ENCODE measurements at regions not wholly inside any gene's neighbourhood (a gene's known extent, or its start where the extent isn't known, plus 50 kb on each side); places are given as distances from the start of the nearest gene placed in this dataset.

- no peak for DNase-seq (ENCODE audit: low read depth in 2 of 3, low spot score in 2 of 3)
These were observed 59.7 kb upstream of the TCF20 start for GRCh38 chr22:42330170-42330569.

- no peak for DNase-seq (ENCODE audit: low read depth in 2 of 3, low spot score in 2 of 3)
These were observed 59.1 kb upstream of the TCF20 start for GRCh38 chr22:42329504-42329903.

- no peak for DNase-seq (ENCODE audit: low read depth in 2 of 3, low spot score in 2 of 3)
These were observed 58.3 kb upstream of the TCF20 start for GRCh38 chr22:42328784-42329145.

- no peak for DNase-seq (ENCODE audit: low read depth in 2 of 3, low spot score in 2 of 3)
These were observed 57.8 kb upstream of the TCF20 start for GRCh38 chr22:42328130-42328783.

GRCh38 chr22:42327462-42328129, 57.1 kb upstream of the TCF20 start:
- DNase-seq (ENCODE audit: low read depth in 2 of 3, low spot score in 2 of 3) = no peak

GRCh38 chr22:42326801-42327200, 56.3 kb upstream of the TCF20 start:
- DNase-seq (ENCODE audit: low read depth in 2 of 3, low spot score in 2 of 3) = no peak

- no peak for DNase-seq (ENCODE audit: low read depth in 2 of 3, low spot score in 2 of 3)
These were observed 55.8 kb upstream of the TCF20 start for GRCh38 chr22:42326301-42326700.

GRCh38 chr22:42324990-42325710, 54.7 kb upstream of the TCF20 start:
- peak in 2 of 3 donors; percentile 45 to 65 for DNase-seq (ENCODE audit: low read depth in 2 of 3, low spot score in 2 of 3)

GRCh38 chr22:42324566-42324965, 54.1 kb upstream of the TCF20 start:
- no peak for DNase-seq (ENCODE audit: low read depth in 2 of 3, low spot score in 2 of 3)

GRCh38 chr22:42323971-42324370, 53.5 kb upstream of the TCF20 start:
- DNase-seq (ENCODE audit: low read depth in 2 of 3, low spot score in 2 of 3) = no peak

GRCh38 chr22:42322562-42322926, 52.1 kb upstream of the TCF20 start:
- DNase-seq (ENCODE audit: low read depth in 2 of 3, low spot score in 2 of 3) = no peak

GRCh38 chr22:42321908-42322561, 51.6 kb upstream of the TCF20 start:
- no peak for DNase-seq (ENCODE audit: low read depth in 2 of 3, low spot score in 2 of 3)

GRCh38 chr22:42320443-42321416, 50.3 kb upstream of the TCF20 start:
- DNase-seq (ENCODE audit: low read depth in 2 of 3, low spot score in 2 of 3) = no peak

All from hematopoietic multipotent progenitor cell (in vitro differentiated cells).